AG10803 (cell line): ENCODE measurements at regions not wholly inside any gene's neighbourhood (a gene's known extent, or its start where the extent isn't known, plus 50 kb on each side); places are given as distances from the start of the nearest gene placed in this dataset.
"Not testable (repeated sequence)": the region's sequence is repeated elsewhere in the genome, so short reads cannot be mapped to it uniquely, and the experiment has no call there.

Experiments used
- DNase-seq: peaks from one replicate; pipeline ENCODE4 v3.0.0; 2010; ENCODE audit warnings: low read depth
- H3K4me3 ChIP-seq: 2 replicates; pipeline ENCODE4 v1.5.1; 2011; ENCODE audit warnings: mild to moderate bottlenecking, low read length, control low read depth
- TF ChIP-seq, protein P1 (sequence below): conservative IDR thresholded peaks from 2 replicates; pipeline ENCODE4 v1.5.1; 2011; ENCODE audit warnings: mild to moderate bottlenecking, low read length, control low read depth, inconsistent platforms

- TF ChIP-seq, protein P1, sequence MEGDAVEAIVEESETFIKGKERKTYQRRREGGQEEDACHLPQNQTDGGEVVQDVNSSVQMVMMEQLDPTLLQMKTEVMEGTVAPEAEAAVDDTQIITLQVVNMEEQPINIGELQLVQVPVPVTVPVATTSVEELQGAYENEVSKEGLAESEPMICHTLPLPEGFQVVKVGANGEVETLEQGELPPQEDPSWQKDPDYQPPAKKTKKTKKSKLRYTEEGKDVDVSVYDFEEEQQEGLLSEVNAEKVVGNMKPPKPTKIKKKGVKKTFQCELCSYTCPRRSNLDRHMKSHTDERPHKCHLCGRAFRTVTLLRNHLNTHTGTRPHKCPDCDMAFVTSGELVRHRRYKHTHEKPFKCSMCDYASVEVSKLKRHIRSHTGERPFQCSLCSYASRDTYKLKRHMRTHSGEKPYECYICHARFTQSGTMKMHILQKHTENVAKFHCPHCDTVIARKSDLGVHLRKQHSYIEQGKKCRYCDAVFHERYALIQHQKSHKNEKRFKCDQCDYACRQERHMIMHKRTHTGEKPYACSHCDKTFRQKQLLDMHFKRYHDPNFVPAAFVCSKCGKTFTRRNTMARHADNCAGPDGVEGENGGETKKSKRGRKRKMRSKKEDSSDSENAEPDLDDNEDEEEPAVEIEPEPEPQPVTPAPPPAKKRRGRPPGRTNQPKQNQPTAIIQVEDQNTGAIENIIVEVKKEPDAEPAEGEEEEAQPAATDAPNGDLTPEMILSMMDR = no peak
- H3K4me3 ChIP-seq = no peak overlapping the region
- no peak for DNase-seq
Observed at GRCh38 chr18:52136532-52136931, 203.5 kb upstream of the DCC start.

- DNase-seq = no peak
- TF ChIP-seq, protein P1 = no peak
- H3K4me3 ChIP-seq = no peak overlapping the region
Observed at GRCh38 chr18:52140986-52141385, 199.0 kb upstream of the DCC start.

GRCh38 chr18:52150050-52150449, 189.9 kb upstream of the DCC start:
- TF ChIP-seq, protein P1 = no peak
- DNase-seq = no peak
- no peak overlapping the region for H3K4me3 ChIP-seq

DNA sequence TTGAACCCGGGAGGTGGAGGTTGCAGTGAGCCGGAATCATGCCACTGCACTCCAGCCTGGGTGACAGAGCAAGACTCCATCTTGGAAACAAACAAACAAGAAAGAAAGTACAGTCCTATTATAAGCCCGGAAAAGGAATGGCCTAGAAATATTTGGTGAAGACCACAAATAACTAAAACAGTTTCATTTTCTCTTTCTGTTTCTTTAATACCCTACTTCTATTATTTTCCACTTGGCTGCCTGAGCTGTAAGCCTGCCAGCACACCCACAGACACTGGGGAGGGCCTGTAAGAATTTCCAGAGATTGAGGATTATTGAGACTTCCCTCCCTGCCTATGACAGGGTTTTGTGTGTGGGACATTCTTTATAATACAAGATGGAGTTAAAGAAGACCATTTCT, 188.0 kb upstream of the DCC start:
- no peak for DNase-seq
- TF ChIP-seq, protein P1 = no peak
- no peak overlapping the region for H3K4me3 ChIP-seq

DNA sequence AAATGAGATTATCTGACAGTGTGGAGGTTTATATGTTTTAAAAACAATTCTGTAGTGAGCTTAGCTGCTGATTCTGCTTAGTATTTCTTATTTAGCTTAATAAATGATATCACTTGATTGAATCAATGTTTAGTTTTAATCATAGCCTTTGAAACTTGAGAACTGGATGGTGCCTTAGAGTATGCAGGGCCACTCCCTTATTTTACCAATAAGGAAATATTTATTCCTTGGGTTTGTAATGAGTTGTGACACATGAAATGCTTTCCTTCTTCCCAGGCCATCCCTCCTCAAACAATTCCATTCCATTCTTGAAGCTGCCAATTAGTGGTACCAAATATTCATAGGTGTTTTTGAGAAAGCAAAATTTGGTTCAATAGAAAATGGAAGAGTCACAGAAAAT, 183.8 kb upstream of the DCC start:
- H3K4me3 ChIP-seq = no peak overlapping the region
- DNase-seq = no peak
- TF ChIP-seq, protein P1 = no peak

DNA sequence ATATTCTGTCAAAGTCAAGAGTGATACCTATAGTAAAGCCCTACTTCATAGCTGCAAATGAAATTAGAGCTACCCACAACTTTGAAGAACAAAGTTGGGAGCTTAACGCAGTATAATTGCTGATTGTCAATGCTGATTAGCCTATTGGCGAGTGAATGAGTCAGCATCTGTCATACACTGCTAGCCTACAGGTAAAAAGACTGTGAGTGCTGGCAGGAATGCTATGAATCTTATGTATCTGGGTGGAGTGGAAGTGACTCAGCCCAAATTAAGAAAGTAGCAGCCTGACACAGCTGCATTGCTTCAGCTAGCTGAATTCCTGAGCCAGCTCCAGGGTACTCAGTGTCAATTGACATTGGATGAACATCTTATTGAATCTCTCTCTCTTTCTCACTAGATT, 179.4 kb upstream of the DCC start:
- TF ChIP-seq, protein P1 = no peak

GRCh38 chr18:52163478-52163877, 176.5 kb upstream of the DCC start:
- no peak overlapping the region for H3K4me3 ChIP-seq
- no peak for DNase-seq
- TF ChIP-seq, protein P1 = no peak

More for the DNA sequence above, 179.4 kb upstream of the DCC start:
- peak; percentile 11 for DNase-seq
- no peak overlapping the region for H3K4me3 ChIP-seq

- DNase-seq, H3K4me3 ChIP-seq: not testable (repeated sequence)
Observed at GRCh38 chr18:52168131-52168530, 171.9 kb upstream of the DCC start.
